K562 (cell line): ENCODE measurements at regions not wholly inside any gene's neighbourhood (a gene's known extent, or its start where the extent isn't known, plus 50 kb on each side); places are given as distances from the start of the nearest gene placed in this dataset.

Source experiments
- ATAC-seq: fragments of 200-7000 bp; cut with Tn5 transposase; 3 replicates; pipeline ENCODE4 v1.9.1; 2020; ENCODE audit warnings: moderate library complexity
- BruUV-seq: library from RNA; stranded (reverse); fragments of 400-500 nt; replicated peaks from 2 replicates; lab custom pipeline; 2021; lab: Mats Ljungman, UMichigan
- CTCF ChIA-PET: fragments of 300-600 bp; formaldehyde crosslinking; extraction: SDS; loops from one replicate; lab custom pipeline; 2021; ENCODE audit warnings: low intra/inter-chr PET ratio; lab: Yijun Ruan, JAX
- POLR2A ChIA-PET: fragments of 300-600, 350-650 bp; sonication (Branson Sonifier 250); formaldehyde crosslinking; extraction: SDS; loops from one replicate; lab custom pipeline; 2021; ENCODE audit warnings: antibody characterized with exemption, inconsistent platforms; lab: Yijun Ruan, JAX
- DNase-seq, 4 experiments: peaks; one replicate each; pipeline versions ENCODE4 v3.0.0 to v3.0.0-alpha.2; 2011 to 2018; ENCODE audit warnings: low spot score in 3 of 4, mixed read lengths in 3 of 4; ENCODE audit errors: extremely low read depth in 1 of 4
- FAIRE-seq: peaks from 2 replicates; lab custom pipeline; 2011; peaks lifted over from hg19 to GRCh38; lab: Jason Lieb, UNC
- H2AFZ ChIP-seq: 2 replicates; pipeline ENCODE4 v1.6.0; 2011; ENCODE audit warnings: low read depth, low read length, control low read depth, inconsistent platforms
- H3K27ac ChIP-seq: fragments of 200-600 bp; 3 replicates; pipeline ENCODE4 v1.8.0; 2011; ENCODE audit warnings: low read depth, mild to moderate bottlenecking, control low read depth, inconsistent platforms, low read length, moderate library complexity, mixed read lengths; ENCODE audit errors: extremely low read depth
- H3K27me3 ChIP-seq, 2 experiments: fragments of 300-600 bp in 1 of 2; 2 replicates in 1 of 2; 3 replicates in 1 of 2; pipeline versions ENCODE4 v1.6.0 to v1.8.0; 2011; ENCODE audit warnings: inconsistent platforms in 2 of 2, low read length in 2 of 2, mild to moderate bottlenecking in 1 of 2, mixed read lengths in 1 of 2, moderate library complexity in 1 of 2; ENCODE audit not compliant: control insufficient read depth in 2 of 2, insufficient read depth in 2 of 2
- H3K36me3 ChIP-seq: fragments of 300-600 bp; 3 replicates; pipeline ENCODE4 v1.8.0; 2011; ENCODE audit warnings: mild to moderate bottlenecking, low read length, inconsistent platforms; ENCODE audit not compliant: control insufficient read depth, insufficient read depth
- H3K4me1 ChIP-seq, 2 experiments: fragments of 200-600 bp in 1 of 2; replicated peaks in 1 of 2; 2 replicates in 1 of 2; 3 replicates in 1 of 2; pipeline versions ENCODE4 v1.5.1 to v1.8.0; 2011; ENCODE audit warnings: inconsistent platforms in 2 of 2, low read length in 2 of 2, mild to moderate bottlenecking in 1 of 2, mixed read lengths in 1 of 2, moderate library complexity in 1 of 2; ENCODE audit not compliant: control insufficient read depth in 2 of 2, insufficient read depth in 2 of 2
- H3K4me2 ChIP-seq: 2 replicates; pipeline ENCODE4 v1.6.1; 2011; ENCODE audit warnings: low read length, control low read depth, inconsistent platforms, mixed read lengths; ENCODE audit not compliant: insufficient read depth
- H3K4me3 ChIP-seq: fragments of 200-600 bp; sonication (generic), shearing (Covaris generic); 2 replicates; pipeline ENCODE4 v1.5.1; 2016; ENCODE audit warnings: control low read depth, inconsistent platforms
- H3K79me2 ChIP-seq: fragments of 200-600 bp; 3 replicates; pipeline ENCODE4 v1.8.0; 2011; ENCODE audit warnings: low read length, inconsistent platforms; ENCODE audit not compliant: control insufficient read depth, insufficient read depth
- H3K9ac ChIP-seq, 2 experiments: 2 replicates each; pipeline versions ENCODE4 v1.6.0 to v1.6.1; 2011; ENCODE audit warnings: low read depth in 2 of 2, low read length in 2 of 2, control low read depth in 1 of 2, inconsistent platforms in 1 of 2, mild to moderate bottlenecking in 1 of 2, mixed read lengths in 1 of 2; ENCODE audit not compliant: insufficient read depth in 1 of 2
- H3K9me1 ChIP-seq: one replicate; pipeline ENCODE4 v1.6.0; 2011; ENCODE audit warnings: inconsistent platforms, mild to moderate bottlenecking, low read length, moderate library complexity; ENCODE audit not compliant: control insufficient read depth, insufficient read depth
- H3K9me3 ChIP-seq: replicated peaks from 2 replicates; pipeline ENCODE4 v1.5.1; 2011; ENCODE audit warnings: low read depth, low read length, inconsistent platforms; ENCODE audit not compliant: control insufficient read depth, insufficient read depth
- H4K20me1 ChIP-seq: replicated peaks from 2 replicates; pipeline ENCODE4 v1.6.1; 2011; ENCODE audit warnings: low read length, inconsistent platforms, mixed read lengths; ENCODE audit not compliant: control insufficient read depth, insufficient read depth
- CEBPB ChIP-seq: fragments of 450-650 bp; IDR thresholded peaks from 2 replicates; pipeline ENCODE4 v1.6.1; 2016; ENCODE audit warnings: missing genetic modification characterization, missing compliant biosample characterization
- ERF ChIP-seq: fragments of 450-650 bp; formaldehyde crosslinking; IDR thresholded peaks from 2 replicates; pipeline ENCODE4 v1.4.0; 2020; ENCODE audit warnings: mild to moderate bottlenecking, mixed read lengths
- POU5F1 ChIP-seq: fragments of 150-350 bp; IDR thresholded peaks from 2 replicates; pipeline ENCODE4 v1.6.1; 2014; ENCODE audit warnings: borderline replicate concordance, low read length, low read depth, mild to moderate bottlenecking; ENCODE audit not compliant: partially characterized antibody
- SMARCB1 ChIP-seq: IDR thresholded peaks from 2 replicates; pipeline ENCODE4 v1.6.1; 2011; ENCODE audit warnings: improper control_type of control experiment, low read depth; ENCODE audit not compliant: insufficient read length
- TEAD2 ChIP-seq: fragments of 450-650 bp; IDR thresholded peaks from 2 replicates; pipeline ENCODE4 v1.6.1; 2016; ENCODE audit warnings: missing genetic modification characterization, control low read depth, missing compliant biosample characterization
- ZBTB1 ChIP-seq: sonication (generic); formaldehyde crosslinking; IDR thresholded peaks from 2 replicates; pipeline ENCODE4 v1.8.1; 2023; ENCODE audit warnings: missing genetic modification reagents, low read depth, mild to moderate bottlenecking, borderline replicate concordance
- ZNF274 ChIP-seq: IDR thresholded peaks from 2 replicates; pipeline ENCODE4 v1.6.1; 2011; ENCODE audit warnings: low read depth, mild to moderate bottlenecking, low read length, moderate library complexity, borderline replicate concordance
- WGBS: fragments of 100-300 bp; shearing (Covaris generic); methylation state at CpG from one replicate; pipeline ENCODE4 v1.1.6; 2016; ENCODE audit warnings: low coverage, mixed read lengths; ENCODE audit not compliant: insufficient coverage; ENCODE audit errors: missing lambda C conversion rate; 5-methylcytosine and 5-hydroxymethylcytosine counted together
- in situ Hi-C: fragments of 300-500 bp; cut with MboI; formaldehyde crosslinking; loops from 4 replicates; pipeline ENCODE4 v1.15.0; 2018; ENCODE audit warnings: inconsistent platforms, mixed read lengths
- intact Hi-C: fragments of 100-400 bp; cut with micrococcal nuclease; formaldehyde crosslinking; loops from 2 replicates; pipeline ENCODE4 v1.14.2; 2022
- TF ChIP-seq, protein P1 (sequence below): sonication (generic); formaldehyde crosslinking; IDR thresholded peaks from 2 replicates; pipeline ENCODE4 v1.8.0; 2023; ENCODE audit warnings: mild to moderate bottlenecking, missing genetic modification reagents
- TF ChIP-seq, protein P2 (sequence below): fragments of 450-650 bp; formaldehyde crosslinking; conservative IDR thresholded peaks from 2 replicates; pipeline ENCODE4 v1.4.0; 2022; ENCODE audit warnings: mild to moderate bottlenecking, missing genetic modification characterization
- TF ChIP-seq, protein P3 (sequence below): fragments of 250-450 bp; sonication (Bioruptor Pico); IDR thresholded peaks from 2 replicates; pipeline ENCODE4 v1.8.0; 2022; ENCODE audit warnings: inconsistent platforms

DNA sequence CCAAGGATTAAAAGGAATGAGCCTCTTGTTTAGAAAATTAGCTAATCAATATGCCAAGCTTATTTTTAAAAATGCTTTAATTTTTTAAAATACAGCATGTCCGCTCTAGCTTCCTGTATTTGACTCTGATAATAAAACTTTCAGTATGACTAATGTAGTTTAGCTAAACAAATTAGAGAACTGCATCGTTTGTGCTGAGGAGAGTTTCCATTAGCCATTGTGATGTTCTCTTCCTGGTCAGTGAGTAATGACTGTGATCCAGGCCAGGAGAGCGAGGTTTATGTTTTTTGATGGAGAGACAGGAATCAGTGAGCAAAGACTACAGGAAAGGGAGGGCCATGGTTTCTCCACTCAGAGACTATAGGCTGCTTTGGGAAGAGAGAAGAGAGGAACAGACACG is 237.2 kb upstream of the ETAA1 start:
- no peak overlapping the region for H3K4me2 ChIP-seq
- POLR2A ChIA-PET, result no interaction called here
- CTCF ChIA-PET, result no interaction called here
- H3K36me3 ChIP-seq, result no peaks in the 10 kb centered on the region
- no peak for ATAC-seq
- FAIRE-seq, result no peak
- H4K20me1 ChIP-seq, result no peaks in the 10 kb centered on the region
- in situ Hi-C loops, result no loop called here
- intact Hi-C loops, result no loop called here
- H3K27me3 ChIP-seq, result no peaks in the 10 kb centered on the region
- H3K27ac ChIP-seq, result no peak overlapping the region
- WGBS, result 0% methylated on average over 4 of the region's 4 CpGs
- no peak overlapping the region for H3K4me3 ChIP-seq
- H3K4me1 ChIP-seq, result no peaks in the 10 kb centered on the region
- BruUV-seq, result no TSS peak
- H3K9me1 ChIP-seq, result no peaks in the 10 kb centered on the region
- TF ChIP-seq ZBTB1 (CRISPR knock-in tag) (no peak), SMARCB1 (no peak), POU5F1 (no peak), TEAD2 (tag) (no peak), CEBPB (tag) (no peak), ZNF274 (no peak), ERF (CRISPR knock-in tag) (no peak)
- TF ChIP-seq, protein P1, sequence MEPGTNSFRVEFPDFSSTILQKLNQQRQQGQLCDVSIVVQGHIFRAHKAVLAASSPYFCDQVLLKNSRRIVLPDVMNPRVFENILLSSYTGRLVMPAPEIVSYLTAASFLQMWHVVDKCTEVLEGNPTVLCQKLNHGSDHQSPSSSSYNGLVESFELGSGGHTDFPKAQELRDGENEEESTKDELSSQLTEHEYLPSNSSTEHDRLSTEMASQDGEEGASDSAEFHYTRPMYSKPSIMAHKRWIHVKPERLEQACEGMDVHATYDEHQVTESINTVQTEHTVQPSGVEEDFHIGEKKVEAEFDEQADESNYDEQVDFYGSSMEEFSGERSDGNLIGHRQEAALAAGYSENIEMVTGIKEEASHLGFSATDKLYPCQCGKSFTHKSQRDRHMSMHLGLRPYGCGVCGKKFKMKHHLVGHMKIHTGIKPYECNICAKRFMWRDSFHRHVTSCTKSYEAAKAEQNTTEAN, result no peak
- TF ChIP-seq, protein P2, sequence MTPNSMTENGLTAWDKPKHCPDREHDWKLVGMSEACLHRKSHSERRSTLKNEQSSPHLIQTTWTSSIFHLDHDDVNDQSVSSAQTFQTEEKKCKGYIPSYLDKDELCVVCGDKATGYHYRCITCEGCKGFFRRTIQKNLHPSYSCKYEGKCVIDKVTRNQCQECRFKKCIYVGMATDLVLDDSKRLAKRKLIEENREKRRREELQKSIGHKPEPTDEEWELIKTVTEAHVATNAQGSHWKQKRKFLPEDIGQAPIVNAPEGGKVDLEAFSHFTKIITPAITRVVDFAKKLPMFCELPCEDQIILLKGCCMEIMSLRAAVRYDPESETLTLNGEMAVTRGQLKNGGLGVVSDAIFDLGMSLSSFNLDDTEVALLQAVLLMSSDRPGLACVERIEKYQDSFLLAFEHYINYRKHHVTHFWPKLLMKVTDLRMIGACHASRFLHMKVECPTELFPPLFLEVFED (CRISPR knock-in tag), result no peak
- TF ChIP-seq, protein P3, sequence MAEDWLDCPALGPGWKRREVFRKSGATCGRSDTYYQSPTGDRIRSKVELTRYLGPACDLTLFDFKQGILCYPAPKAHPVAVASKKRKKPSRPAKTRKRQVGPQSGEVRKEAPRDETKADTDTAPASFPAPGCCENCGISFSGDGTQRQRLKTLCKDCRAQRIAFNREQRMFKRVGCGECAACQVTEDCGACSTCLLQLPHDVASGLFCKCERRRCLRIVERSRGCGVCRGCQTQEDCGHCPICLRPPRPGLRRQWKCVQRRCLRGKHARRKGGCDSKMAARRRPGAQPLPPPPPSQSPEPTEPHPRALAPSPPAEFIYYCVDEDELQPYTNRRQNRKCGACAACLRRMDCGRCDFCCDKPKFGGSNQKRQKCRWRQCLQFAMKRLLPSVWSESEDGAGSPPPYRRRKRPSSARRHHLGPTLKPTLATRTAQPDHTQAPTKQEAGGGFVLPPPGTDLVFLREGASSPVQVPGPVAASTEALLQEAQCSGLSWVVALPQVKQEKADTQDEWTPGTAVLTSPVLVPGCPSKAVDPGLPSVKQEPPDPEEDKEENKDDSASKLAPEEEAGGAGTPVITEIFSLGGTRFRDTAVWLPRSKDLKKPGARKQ (CRISPR knock-in tag), result no peak
- no peaks in the 10 kb centered on the region for H3K9me3 ChIP-seq
- H3K9ac ChIP-seq, result no peak overlapping the region
- DNase-seq, result no peak
- no peaks in the 10 kb centered on the region for H3K79me2 ChIP-seq
- H2AFZ ChIP-seq, result no peak overlapping the region
